ENCODE measurements at regions not wholly inside any gene's neighbourhood (a gene's known extent, or its start where the extent isn't known, plus 50 kb on each side); places are given as distances from the start of the nearest gene placed in this dataset.

- TF ChIP-seq CTCF (IDR thresholded peaks at IDR 0.05; ENCODE audit: poor library complexity, severe bottlenecking) (no peak), EZH2 (IDR thresholded peaks at IDR 0.05; ENCODE audit: borderline replicate concordance, insufficient read depth, low read length, poor library complexity, severe bottlenecking) (no peak), EP300 (conservative IDR thresholded peaks at IDR 0.05; ENCODE audit: poor library complexity, severe bottlenecking) (no peak), POLR2AphosphoS5 (IDR thresholded peaks at IDR 0.05) (no peak), MXI1 (conservative IDR thresholded peaks at IDR 0.05; ENCODE audit: poor library complexity, severe bottlenecking) (no peak), TAF1 (IDR thresholded peaks at IDR 0.05; ENCODE audit: low read depth) (no peak), SMC3 (conservative IDR thresholded peaks at IDR 0.05; ENCODE audit: poor library complexity) (no peak), RAD21 (conservative IDR thresholded peaks at IDR 0.05) (no peak)
- TF ChIP-seq, protein P1, sequence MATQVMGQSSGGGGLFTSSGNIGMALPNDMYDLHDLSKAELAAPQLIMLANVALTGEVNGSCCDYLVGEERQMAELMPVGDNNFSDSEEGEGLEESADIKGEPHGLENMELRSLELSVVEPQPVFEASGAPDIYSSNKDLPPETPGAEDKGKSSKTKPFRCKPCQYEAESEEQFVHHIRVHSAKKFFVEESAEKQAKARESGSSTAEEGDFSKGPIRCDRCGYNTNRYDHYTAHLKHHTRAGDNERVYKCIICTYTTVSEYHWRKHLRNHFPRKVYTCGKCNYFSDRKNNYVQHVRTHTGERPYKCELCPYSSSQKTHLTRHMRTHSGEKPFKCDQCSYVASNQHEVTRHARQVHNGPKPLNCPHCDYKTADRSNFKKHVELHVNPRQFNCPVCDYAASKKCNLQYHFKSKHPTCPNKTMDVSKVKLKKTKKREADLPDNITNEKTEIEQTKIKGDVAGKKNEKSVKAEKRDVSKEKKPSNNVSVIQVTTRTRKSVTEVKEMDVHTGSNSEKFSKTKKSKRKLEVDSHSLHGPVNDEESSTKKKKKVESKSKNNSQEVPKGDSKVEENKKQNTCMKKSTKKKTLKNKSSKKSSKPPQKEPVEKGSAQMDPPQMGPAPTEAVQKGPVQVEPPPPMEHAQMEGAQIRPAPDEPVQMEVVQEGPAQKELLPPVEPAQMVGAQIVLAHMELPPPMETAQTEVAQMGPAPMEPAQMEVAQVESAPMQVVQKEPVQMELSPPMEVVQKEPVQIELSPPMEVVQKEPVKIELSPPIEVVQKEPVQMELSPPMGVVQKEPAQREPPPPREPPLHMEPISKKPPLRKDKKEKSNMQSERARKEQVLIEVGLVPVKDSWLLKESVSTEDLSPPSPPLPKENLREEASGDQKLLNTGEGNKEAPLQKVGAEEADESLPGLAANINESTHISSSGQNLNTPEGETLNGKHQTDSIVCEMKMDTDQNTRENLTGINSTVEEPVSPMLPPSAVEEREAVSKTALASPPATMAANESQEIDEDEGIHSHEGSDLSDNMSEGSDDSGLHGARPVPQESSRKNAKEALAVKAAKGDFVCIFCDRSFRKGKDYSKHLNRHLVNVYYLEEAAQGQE (IDR thresholded peaks at IDR 0.05; ENCODE audit: borderline replicate concordance), result no peak
Observed at GRCh38 chr10:107437921-107438320, 273.4 kb upstream of the SORCS1 start.
